Body of pancreas (tissue), 4 donors: ENCODE measurements at regions not wholly inside any gene's neighbourhood (a gene's known extent, or its start where the extent isn't known, plus 50 kb on each side); places are given as distances from the start of the nearest gene placed in this dataset.

Source experiments
- POLR2A ChIP-seq, 3 donors: fragments of 450-650 bp; IDR thresholded peaks; one replicate each; pipeline ENCODE4 v1.6.1; 2016; ENCODE audit warnings: antibody characterized with exemption in 3 of 3, mild to moderate bottlenecking in 2 of 3
- TF ChIP-seq, protein P1 (sequence below), 7 experiments: fragments of 450-650 bp in 4 of 7; fragments of 200-600 bp in 3 of 7; sonication (generic) in 3 of 7; IDR thresholded peaks; one replicate each; pipeline ENCODE4 v1.5.1; 2016 to 2019; ENCODE audit warnings: antibody characterized with exemption in 7 of 7

DNA sequence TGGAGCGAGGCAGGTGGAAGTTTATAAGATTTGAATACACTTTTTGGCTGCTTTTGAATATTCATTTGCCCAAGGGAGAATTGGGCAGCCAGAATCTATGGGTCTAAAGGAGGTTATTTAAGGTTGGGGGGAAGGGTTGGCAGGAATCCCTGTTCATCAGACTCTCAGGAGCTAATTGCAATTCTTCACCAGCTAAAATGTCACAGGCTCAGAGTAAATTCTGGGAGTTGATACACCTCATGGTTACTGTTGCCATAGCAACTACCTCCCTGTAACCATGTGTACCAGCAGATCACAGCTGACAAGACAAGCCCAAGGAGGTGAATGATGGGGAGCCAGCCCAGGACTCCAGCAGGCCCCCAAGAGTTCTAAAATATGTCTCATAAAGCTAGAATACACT lies 75.5 kb downstream of the CAMK2N1 start:
- TF ChIP-seq, protein P1, sequence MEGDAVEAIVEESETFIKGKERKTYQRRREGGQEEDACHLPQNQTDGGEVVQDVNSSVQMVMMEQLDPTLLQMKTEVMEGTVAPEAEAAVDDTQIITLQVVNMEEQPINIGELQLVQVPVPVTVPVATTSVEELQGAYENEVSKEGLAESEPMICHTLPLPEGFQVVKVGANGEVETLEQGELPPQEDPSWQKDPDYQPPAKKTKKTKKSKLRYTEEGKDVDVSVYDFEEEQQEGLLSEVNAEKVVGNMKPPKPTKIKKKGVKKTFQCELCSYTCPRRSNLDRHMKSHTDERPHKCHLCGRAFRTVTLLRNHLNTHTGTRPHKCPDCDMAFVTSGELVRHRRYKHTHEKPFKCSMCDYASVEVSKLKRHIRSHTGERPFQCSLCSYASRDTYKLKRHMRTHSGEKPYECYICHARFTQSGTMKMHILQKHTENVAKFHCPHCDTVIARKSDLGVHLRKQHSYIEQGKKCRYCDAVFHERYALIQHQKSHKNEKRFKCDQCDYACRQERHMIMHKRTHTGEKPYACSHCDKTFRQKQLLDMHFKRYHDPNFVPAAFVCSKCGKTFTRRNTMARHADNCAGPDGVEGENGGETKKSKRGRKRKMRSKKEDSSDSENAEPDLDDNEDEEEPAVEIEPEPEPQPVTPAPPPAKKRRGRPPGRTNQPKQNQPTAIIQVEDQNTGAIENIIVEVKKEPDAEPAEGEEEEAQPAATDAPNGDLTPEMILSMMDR (IDR thresholded peaks at IDR 0.05), result no peak
- TF ChIP-seq POLR2A (IDR thresholded peaks at IDR 0.05), result no peak
